ENCODE measurements at regions not wholly inside any gene's neighbourhood (a gene's known extent, or its start where the extent isn't known, plus 50 kb on each side); places are given as distances from the start of the nearest gene placed in this dataset.

- no peak overlapping the region for H3K23ac ChIP-seq (ENCODE audit: low read depth, low read length)
- no peak overlapping the region for H2BK20ac ChIP-seq (ENCODE audit: low read depth, low read length)
- no peak for TF ChIP-seq SMC3 (IDR thresholded peaks at IDR 0.05; ENCODE audit: low read depth, low read length)
- TF ChIP-seq, protein P1, sequence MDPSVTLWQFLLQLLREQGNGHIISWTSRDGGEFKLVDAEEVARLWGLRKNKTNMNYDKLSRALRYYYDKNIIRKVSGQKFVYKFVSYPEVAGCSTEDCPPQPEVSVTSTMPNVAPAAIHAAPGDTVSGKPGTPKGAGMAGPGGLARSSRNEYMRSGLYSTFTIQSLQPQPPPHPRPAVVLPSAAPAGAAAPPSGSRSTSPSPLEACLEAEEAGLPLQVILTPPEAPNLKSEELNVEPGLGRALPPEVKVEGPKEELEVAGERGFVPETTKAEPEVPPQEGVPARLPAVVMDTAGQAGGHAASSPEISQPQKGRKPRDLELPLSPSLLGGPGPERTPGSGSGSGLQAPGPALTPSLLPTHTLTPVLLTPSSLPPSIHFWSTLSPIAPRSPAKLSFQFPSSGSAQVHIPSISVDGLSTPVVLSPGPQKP (IDR thresholded peaks at IDR 0.05; ENCODE audit: borderline replicate concordance, low read depth, low read length) = no peak
- TF ChIP-seq POLR2A (IDR thresholded peaks at IDR 0.05; ENCODE audit: low read depth, low read length) = no peak
- no peak for TF ChIP-seq FOS (IDR thresholded peaks at IDR 0.05; ENCODE audit: low read depth, low read length)
- no peak for TF ChIP-seq CEBPB (IDR thresholded peaks at IDR 0.05; ENCODE audit: low read depth, low read length)
- TF ChIP-seq RFX5 (IDR thresholded peaks at IDR 0.05; ENCODE audit: low read depth, low read length) = no peak
- TF ChIP-seq MAFK (IDR thresholded peaks at IDR 0.05; ENCODE audit: low read depth, low read length) = no peak
- no peak for TF ChIP-seq NFE2L2 (IDR thresholded peaks at IDR 0.05; ENCODE audit: low read depth, low read length)
- ChIA-PET POLR2A (ENCODE audit: unreplicated experiment) (no interaction called here), CTCF (interaction anchor here (1.0 kb wide), 1 partner anchor 16 kb away, joined by 4 read pairs; no protein-coding TSS in a partner anchor)
- H2AK9ac ChIP-seq (replicated peaks; ENCODE audit: low read depth, low read length, poor library complexity) = no peak overlapping the region
- H3K9me1 ChIP-seq (ENCODE audit: insufficient read depth, low read length) = no peaks in the 10 kb centered on the region
- H3K4me1 ChIP-seq (ENCODE audit: control insufficient read depth, insufficient read depth, low read length) = no peaks in the 10 kb centered on the region
- H4K91ac ChIP-seq (ENCODE audit: insufficient read depth, low read depth, low read length) = no peak overlapping the region
- no peak overlapping the region for H3K4me2 ChIP-seq (ENCODE audit: low read depth, low read length)
- no peak overlapping the region for H3K18ac ChIP-seq (ENCODE audit: low read depth, low read length)
- no peaks in the 10 kb centered on the region for H3K36me3 ChIP-seq (ENCODE audit: control insufficient read depth, insufficient read depth, low read length)
- H3K56ac ChIP-seq (ENCODE audit: extremely low read depth, insufficient read depth, low read length) = no peak overlapping the region
- no peak overlapping the region for H2AK5ac ChIP-seq (ENCODE audit: low read depth, low read length)
- no peak overlapping the region for H3K4ac ChIP-seq (ENCODE audit: low read depth, low read length)
- H3K79me1 ChIP-seq (ENCODE audit: low read depth in 1 of 2, low read length in 2 of 2) = no peaks in the 10 kb centered on the region
- DNase-seq (no peak), ATAC-seq (ENCODE audit: low read depth) (no peak)
- H3K9ac ChIP-seq (ENCODE audit: low read depth, low read length) = no peak overlapping the region
- no CpG with 5 or more reads among the region's 3 CpGs for WGBS, 2 experiments (ENCODE audit: extremely low coverage in 2 of 2, insufficient read length in 1 of 2)
- no peaks in the 10 kb centered on the region for H4K20me1 ChIP-seq (ENCODE audit: insufficient read depth, low read length)
- H3K4me3 ChIP-seq (ENCODE audit: insufficient read depth, low read depth, low read length) = no peak overlapping the region
- in situ Hi-C loops (cut with MboI; ENCODE audit: low sequenced_read_pairs) (no loop called here), dilution Hi-C loops (cut with HindIII; ENCODE audit: low sequenced_read_pairs, unreplicated experiment) (no loop called here), intact Hi-C loops (cut with micrococcal nuclease) (no loop called here)
- no peak overlapping the region for H2BK15ac ChIP-seq (ENCODE audit: low read depth, low read length)
- H4K8ac ChIP-seq (ENCODE audit: low read depth in 2 of 2, low read length in 2 of 2) = no peak overlapping the region
- H3K27me3 ChIP-seq (ENCODE audit: control insufficient read depth, insufficient read depth, low read length) = no peaks in the 10 kb centered on the region
- H3K27ac ChIP-seq (ENCODE audit: insufficient read depth, low read length) = no peak overlapping the region
- no TSS peak for BruUV-seq (replicated peaks)
- H2BK5ac ChIP-seq (ENCODE audit: low read depth, low read length, poor library complexity, severe bottlenecking) = no peak overlapping the region
- H2AFZ ChIP-seq (replicated peaks; ENCODE audit: low read length, poor library complexity) = no peak overlapping the region
- no peak overlapping the region for H4K5ac ChIP-seq (ENCODE audit: low read depth, low read length)
- H3K9me3 ChIP-seq (ENCODE audit: control insufficient read depth, insufficient read depth, low read length) = no peaks in the 10 kb centered on the region
- no peak overlapping the region for H3K14ac ChIP-seq (replicated peaks; ENCODE audit: low read depth, low read length)
- no peak overlapping the region for H2BK120ac ChIP-seq (ENCODE audit: low read depth, low read length)
Observed at GRCh38 chr2:65974067-65974723, 460.7 kb upstream of the MEIS1 start.

Data from IMR-90 (cell line).